ENCODE measurements at regions not wholly inside any gene's neighbourhood (a gene's known extent, or its start where the extent isn't known, plus 50 kb on each side); places are given as distances from the start of the nearest gene placed in this dataset.

- H3K36me3 ChIP-seq, result no peaks in the 10 kb centered on the region
- no peaks in the 10 kb centered on the region for H3K4me1 ChIP-seq
- no peak for TF ChIP-seq EP300 (IDR thresholded peaks at IDR 0.05)
- no peak for TF ChIP-seq CTCF (IDR thresholded peaks at IDR 0.05)
- no peak for TF ChIP-seq POLR2A (IDR thresholded peaks at IDR 0.05)
- TF ChIP-seq POLR2AphosphoS5 (IDR thresholded peaks at IDR 0.05), result no peak
- intact Hi-C loops (cut with DNase I), result no loop called here
- no peak overlapping the region for H3K4me3 ChIP-seq
- DNase-seq, result no peak
- no peaks in the 10 kb centered on the region for H3K9me3 ChIP-seq
- no peak overlapping the region for H3K27ac ChIP-seq
- no peaks in the 10 kb centered on the region for H3K27me3 ChIP-seq
These were observed 148.1 kb downstream of the PPARGC1A start for GRCh38 chr4:23741681-23742191.

- intact Hi-C loops (cut with DNase I), result no loop called here
- Histone ChIP-seq H3K4me3 (no peak overlapping the region), H3K9me3 (no peaks in the 10 kb centered on the region), H3K27me3 (no peaks in the 10 kb centered on the region), H3K4me1 (no peaks in the 10 kb centered on the region), H3K36me3 (no peaks in the 10 kb centered on the region), H3K27ac (no peak overlapping the region)
- no peak for TF ChIP-seq POLR2A (IDR thresholded peaks at IDR 0.05)
- TF ChIP-seq EP300 (IDR thresholded peaks at IDR 0.05), result no peak
- TF ChIP-seq CTCF (IDR thresholded peaks at IDR 0.05), result no peak
- no peak for DNase-seq
- 88 to 91% methylated on average over 3 of the region's 3 CpGs for WGBS, 2 donors
These were observed 152.3 kb downstream of the PPARGC1A start for GRCh38 chr4:23737571-23737970.

- WGBS, 2 donors, result 84 to 95% methylated on average over 1 of the region's 1 CpG
- Histone ChIP-seq H3K36me3 (no peaks in the 10 kb centered on the region), H3K9me3 (no peaks in the 10 kb centered on the region), H3K4me3 (no peak overlapping the region), H3K4me1 (no peaks in the 10 kb centered on the region), H3K27ac (no peak overlapping the region), H3K27me3 (no peaks in the 10 kb centered on the region)
- DNase-seq, result no peak
- TF ChIP-seq EP300 (IDR thresholded peaks at IDR 0.05), result no peak
- TF ChIP-seq POLR2A (IDR thresholded peaks at IDR 0.05), result no peak
- no peak for TF ChIP-seq CTCF (IDR thresholded peaks at IDR 0.05)
- TF ChIP-seq POLR2AphosphoS5 (IDR thresholded peaks at IDR 0.05), result no peak
- intact Hi-C loops (cut with DNase I), result no loop called here
These were observed 153.4 kb downstream of the PPARGC1A start for GRCh38 chr4:23736466-23736865.

GRCh38 chr4:23734000-23734399 is 155.8 kb downstream of the PPARGC1A start:
- H3K36me3 ChIP-seq, result no peaks in the 10 kb centered on the region
- no peaks in the 10 kb centered on the region for H3K27me3 ChIP-seq
- no peak overlapping the region for H3K27ac ChIP-seq
- WGBS, 2 donors, result 9 to 48% methylated on average over 1 of the region's 1 CpG
- peaks cover 0 to 2% (median 0%) of the 10 kb centered on the region in 4 donors for H3K4me1 ChIP-seq
- no peak overlapping the region for H3K4me3 ChIP-seq
- TF ChIP-seq POLR2A (IDR thresholded peaks at IDR 0.05), result no peak
- no peak for TF ChIP-seq POLR2AphosphoS5 (IDR thresholded peaks at IDR 0.05)
- no peak for TF ChIP-seq CTCF (IDR thresholded peaks at IDR 0.05)
- no peak for TF ChIP-seq EP300 (IDR thresholded peaks at IDR 0.05)
- H3K9me3 ChIP-seq, result no peaks in the 10 kb centered on the region
- no peak for DNase-seq
- intact Hi-C loops (cut with DNase I), result no loop called here

GRCh38 chr4:23733476-23733875 is 156.4 kb downstream of the PPARGC1A start:
- Histone ChIP-seq H3K9me3 (no peaks in the 10 kb centered on the region), H3K27me3 (no peaks in the 10 kb centered on the region), H3K4me3 (no peak overlapping the region), H3K27ac (no peak overlapping the region), H3K4me1 (peaks cover 0 to 5% (median 0%) of the 10 kb centered on the region in 4 donors), H3K36me3 (no peaks in the 10 kb centered on the region)
- TF ChIP-seq CTCF (IDR thresholded peaks at IDR 0.05) (no peak), POLR2AphosphoS5 (IDR thresholded peaks at IDR 0.05) (no peak)
- WGBS, 2 donors, result 56 to 74% methylated on average over 2 of the region's 2 CpGs
- DNase-seq, result no peak
- intact Hi-C loops (cut with DNase I), result no loop called here
